GM10266 (cell line): ENCODE measurements at regions not wholly inside any gene's neighbourhood (a gene's known extent, or its start where the extent isn't known, plus 50 kb on each side); places are given as distances from the start of the nearest gene placed in this dataset.

ENCODE experiments used
- DNase-seq: peaks from one replicate; pipeline ENCODE4 v3.0.0; 2012; ENCODE audit errors: extremely low spot score
- TF ChIP-seq, protein P1 (sequence below): IDR thresholded peaks from 2 replicates; pipeline ENCODE4 v1.5.1; 2012; ENCODE audit warnings: mild to moderate bottlenecking, low read depth; ENCODE audit not compliant: control insufficient read depth, insufficient read depth; ENCODE audit errors: missing control alignments

DNA sequence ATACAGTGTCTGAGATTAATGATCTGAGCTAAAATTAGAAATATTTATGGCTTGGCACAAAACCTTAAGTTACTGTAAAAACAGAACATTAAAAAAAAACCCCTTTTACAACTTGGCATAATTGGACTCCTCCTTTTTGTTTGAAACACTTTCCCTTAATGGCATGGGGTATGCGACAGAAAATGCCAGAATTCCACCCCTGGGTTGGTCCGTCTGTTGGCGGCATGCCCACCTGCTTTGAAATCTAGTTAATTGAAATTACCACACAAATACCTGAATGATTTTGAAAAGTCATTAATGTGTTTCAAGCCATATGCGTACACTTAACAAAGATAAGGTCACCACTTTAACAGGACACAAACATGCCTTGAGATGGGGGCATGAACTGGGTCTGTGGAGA lies 175.1 kb upstream of the FOXQ1 start:
- TF ChIP-seq, protein P1, sequence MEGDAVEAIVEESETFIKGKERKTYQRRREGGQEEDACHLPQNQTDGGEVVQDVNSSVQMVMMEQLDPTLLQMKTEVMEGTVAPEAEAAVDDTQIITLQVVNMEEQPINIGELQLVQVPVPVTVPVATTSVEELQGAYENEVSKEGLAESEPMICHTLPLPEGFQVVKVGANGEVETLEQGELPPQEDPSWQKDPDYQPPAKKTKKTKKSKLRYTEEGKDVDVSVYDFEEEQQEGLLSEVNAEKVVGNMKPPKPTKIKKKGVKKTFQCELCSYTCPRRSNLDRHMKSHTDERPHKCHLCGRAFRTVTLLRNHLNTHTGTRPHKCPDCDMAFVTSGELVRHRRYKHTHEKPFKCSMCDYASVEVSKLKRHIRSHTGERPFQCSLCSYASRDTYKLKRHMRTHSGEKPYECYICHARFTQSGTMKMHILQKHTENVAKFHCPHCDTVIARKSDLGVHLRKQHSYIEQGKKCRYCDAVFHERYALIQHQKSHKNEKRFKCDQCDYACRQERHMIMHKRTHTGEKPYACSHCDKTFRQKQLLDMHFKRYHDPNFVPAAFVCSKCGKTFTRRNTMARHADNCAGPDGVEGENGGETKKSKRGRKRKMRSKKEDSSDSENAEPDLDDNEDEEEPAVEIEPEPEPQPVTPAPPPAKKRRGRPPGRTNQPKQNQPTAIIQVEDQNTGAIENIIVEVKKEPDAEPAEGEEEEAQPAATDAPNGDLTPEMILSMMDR = no peak
- DNase-seq = no peak

DNA sequence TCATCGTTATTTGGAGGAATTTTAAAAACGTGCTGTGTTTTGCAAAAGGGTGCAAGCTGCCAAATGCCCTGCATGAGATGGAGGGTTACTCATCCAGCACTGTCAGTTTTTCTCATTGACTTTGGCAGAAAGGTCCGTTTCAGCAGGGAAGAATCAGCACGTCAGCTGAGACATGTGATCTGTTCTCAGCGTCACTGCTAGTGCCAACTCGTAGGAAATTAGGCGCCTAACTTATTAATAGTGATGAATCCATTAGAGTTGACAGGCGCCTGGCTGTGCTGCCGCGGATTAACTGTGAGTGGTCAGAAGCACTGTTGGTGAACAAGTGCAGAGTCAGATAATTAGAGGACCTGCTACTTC lies 175.5 kb upstream of the FOXQ1 start:
- TF ChIP-seq, protein P1 = no peak
- DNase-seq = no peak

DNA sequence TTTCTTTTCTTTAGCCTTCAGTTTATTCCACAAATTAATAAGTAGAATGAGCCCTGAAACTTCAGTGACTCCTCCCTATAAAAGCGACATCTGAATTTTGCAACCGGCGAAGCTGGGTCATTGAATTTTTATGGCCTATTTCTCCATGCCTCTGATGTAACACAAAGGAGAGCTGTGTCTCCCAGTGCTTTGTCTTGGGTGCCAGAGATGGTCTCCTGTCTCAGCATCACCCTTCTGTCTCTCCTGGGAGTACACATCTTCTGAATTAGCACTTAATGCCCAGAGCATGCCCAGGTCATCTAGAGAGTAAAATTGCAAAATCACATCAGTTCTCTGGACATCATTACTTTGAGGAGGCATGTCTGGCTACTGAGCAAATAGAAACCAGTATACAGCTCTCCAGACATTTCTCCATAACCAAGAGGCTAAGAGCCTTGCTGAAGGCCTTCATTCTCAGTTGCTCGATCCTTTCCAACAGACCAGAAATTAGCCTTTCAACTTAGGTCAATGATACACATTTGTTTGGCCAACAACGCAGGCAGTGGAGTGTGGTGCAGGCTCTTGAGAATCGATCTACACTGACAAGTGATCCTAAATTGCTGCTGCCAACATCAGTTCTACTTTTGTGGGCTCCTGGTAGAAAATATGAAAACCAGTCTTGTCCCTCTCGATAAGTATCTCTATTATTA lies 176.0 kb upstream of the FOXQ1 start:
- TF ChIP-seq, protein P1 = no peak
- no peak for DNase-seq

DNA sequence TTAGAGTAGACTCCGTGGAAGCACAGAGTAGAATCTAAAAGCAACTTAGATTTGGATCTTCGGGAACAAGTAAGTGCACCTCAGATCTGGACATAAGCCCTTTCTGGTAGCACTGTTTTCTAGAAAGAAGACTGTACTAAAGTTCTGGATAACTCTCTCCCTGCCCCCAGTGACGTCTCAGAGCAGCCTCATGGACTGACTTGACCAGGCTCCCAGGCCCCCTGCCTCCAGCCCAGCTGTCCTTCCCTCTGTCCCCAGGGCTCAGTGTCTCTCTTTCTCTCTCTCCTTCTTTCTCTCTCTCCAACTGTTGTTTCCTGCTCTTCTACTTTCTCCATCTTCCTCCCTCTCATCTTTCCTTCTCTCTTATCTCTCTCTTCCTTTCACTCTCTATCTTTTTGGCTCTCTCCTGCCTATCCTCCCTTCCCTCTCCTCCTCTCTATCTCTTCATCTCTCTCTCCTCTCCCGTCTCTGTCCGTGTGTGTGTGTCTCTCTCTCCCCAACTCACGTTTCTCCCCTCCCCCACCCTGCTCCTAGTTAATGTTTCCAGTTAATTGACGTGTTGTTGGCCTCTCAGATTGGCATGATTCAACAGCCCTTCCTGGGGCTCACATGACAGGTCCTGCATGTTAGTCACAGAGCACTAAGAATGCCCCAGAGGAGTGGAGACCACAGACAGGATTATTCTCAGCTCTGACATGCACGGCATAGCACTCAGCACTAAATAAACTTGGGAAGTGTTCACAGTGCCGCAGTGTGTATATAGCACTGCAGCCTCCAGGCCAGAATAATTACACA lies 180.4 kb upstream of the FOXQ1 start:
- TF ChIP-seq, protein P1 = no peak
- DNase-seq = no peak

DNA sequence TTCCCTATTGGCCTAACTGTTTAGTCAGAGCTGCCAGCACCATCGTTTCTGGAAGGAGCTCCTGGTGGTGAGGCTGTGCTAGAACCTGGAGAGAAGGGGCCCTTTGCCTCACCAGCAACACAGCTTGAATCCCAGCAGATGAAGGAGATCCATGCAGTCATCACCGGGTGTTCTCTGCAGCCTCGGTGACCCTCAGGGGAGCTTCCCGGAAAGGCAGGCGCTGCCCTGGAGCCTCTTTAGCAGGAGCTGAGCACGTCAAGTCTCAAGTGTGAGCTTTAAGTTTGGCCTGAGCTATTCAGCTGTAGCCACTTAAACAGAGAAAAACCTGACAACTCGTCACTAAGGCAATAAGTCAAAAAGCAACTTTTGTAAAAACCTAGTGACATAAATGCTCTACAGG lies 181.2 kb upstream of the FOXQ1 start:
- TF ChIP-seq, protein P1 = no peak
- DNase-seq = no peak

DNA sequence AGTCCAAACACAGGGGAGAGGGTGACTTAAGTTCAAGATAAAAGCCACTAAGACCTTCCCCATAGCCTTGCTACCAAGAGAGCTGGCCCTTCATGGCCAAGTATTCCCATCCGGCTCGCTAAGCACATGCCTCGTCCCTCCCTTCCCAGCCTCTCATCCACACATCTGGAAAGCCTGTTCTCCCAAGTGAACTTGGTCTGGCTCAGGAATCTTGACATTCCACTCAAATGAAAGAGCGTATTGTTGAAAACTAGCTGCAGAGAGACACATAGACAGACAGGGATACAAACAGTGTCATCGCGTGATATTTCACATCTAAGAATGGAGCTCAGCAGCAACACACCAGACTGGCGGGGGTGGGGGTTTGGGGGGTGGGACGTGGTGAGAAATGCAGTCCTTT lies 182.8 kb upstream of the FOXQ1 start:
- TF ChIP-seq, protein P1 = no peak
- DNase-seq = no peak

DNA sequence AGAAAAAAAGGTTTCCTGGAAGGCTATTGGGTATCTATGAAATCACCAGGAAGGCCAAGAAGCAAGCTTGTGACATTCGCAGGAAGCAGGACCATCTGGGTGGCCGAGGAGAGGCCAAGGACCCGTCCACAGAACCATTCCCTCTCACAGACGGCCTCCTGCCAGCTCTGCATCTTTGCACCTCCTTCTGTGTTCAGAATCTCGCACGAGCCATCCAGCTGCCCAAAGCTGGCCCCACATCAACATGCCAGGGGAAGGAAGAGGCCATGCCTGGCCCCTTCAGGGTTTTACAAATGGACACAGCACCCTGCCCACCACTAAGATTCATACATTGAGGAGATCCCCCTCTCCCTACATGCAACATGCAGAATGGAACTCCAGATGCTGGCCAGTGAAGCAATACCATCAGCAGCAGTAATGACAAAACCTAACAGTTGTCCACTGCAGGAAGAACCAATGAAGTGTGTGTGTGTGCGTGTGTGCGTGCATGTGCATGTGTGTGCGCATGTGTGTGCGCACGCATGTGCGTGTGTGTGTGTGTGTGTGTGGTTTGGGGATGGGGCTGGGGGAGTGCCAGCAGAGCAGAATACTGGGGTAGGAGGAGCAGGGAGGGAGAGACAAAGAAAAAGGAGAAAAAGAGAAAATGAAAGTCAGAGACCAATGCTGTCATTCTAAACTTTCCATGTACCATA lies 184.2 kb upstream of the FOXQ1 start:
- TF ChIP-seq, protein P1 = no peak
- no peak for DNase-seq
